CD14-positive monocyte (primary cell): ENCODE measurements at regions not wholly inside any gene's neighbourhood (a gene's known extent, or its start where the extent isn't known, plus 50 kb on each side); places are given as distances from the start of the nearest gene placed in this dataset.

Source experiments
- DNase-seq, 3 donors: peaks; one replicate each; pipeline ENCODE4 v3.0.0-alpha.2; 2011 to 2022
- H2AFZ ChIP-seq: 2 replicates; pipeline ENCODE4 v1.6.0; 2012; ENCODE audit warnings: mild to moderate bottlenecking, low read depth, low read length, inconsistent platforms; ENCODE audit not compliant: insufficient read depth, poor library complexity, severe bottlenecking
- H3K27ac ChIP-seq, 2 donors: 1 replicate in 1 of 2; 2 replicates in 1 of 2; pipeline ENCODE4 v1.5.1; 2012 to 2013; ENCODE audit warnings: low read length in 2 of 2, control low read depth in 1 of 2, inconsistent platforms in 1 of 2, low read depth in 1 of 2, mild to moderate bottlenecking in 1 of 2
- H3K27me3 ChIP-seq, 2 donors: one replicate each; pipeline versions ENCODE4 v1.6.0 to v1.6.1; 2011 to 2013; ENCODE audit warnings: low read length in 2 of 2; ENCODE audit not compliant: control insufficient read depth in 2 of 2, insufficient read depth in 2 of 2
- H3K36me3 ChIP-seq, 2 donors: replicated peaks in 1 of 2; 1 replicate in 1 of 2; 2 replicates in 1 of 2; pipeline versions ENCODE4 v1.5.1 to v1.6.1; 2012 to 2013; ENCODE audit warnings: low read length in 2 of 2, control low read depth in 1 of 2, inconsistent platforms in 1 of 2, mild to moderate bottlenecking in 1 of 2; ENCODE audit not compliant: insufficient read depth in 2 of 2, control insufficient read depth in 1 of 2
- H3K4me1 ChIP-seq, 2 donors: 1 replicate in 1 of 2; 2 replicates in 1 of 2; pipeline versions ENCODE4 v1.5.1 to v1.6.1; 2012 to 2013; ENCODE audit warnings: low read length in 2 of 2, control low read depth in 1 of 2, inconsistent platforms in 1 of 2, mild to moderate bottlenecking in 1 of 2, moderate library complexity in 1 of 2; ENCODE audit not compliant: insufficient read depth in 2 of 2, control insufficient read depth in 1 of 2
- H3K4me2 ChIP-seq: replicated peaks from 2 replicates; pipeline ENCODE3; 2012; ENCODE audit warnings: low read length, moderate library complexity, mild to moderate bottlenecking; ENCODE audit not compliant: poor library complexity, severe bottlenecking; ENCODE audit errors: extremely low read depth
- H3K4me3 ChIP-seq, 3 experiments: fragments of 200-600 bp in 1 of 3; sonication (generic) in 1 of 3; replicated peaks in 1 of 3; 1 replicate in 2 of 3; 2 replicates in 1 of 3; pipeline ENCODE4 v1.5.1; 2011 to 2013; ENCODE audit warnings: low read length in 3 of 3, mild to moderate bottlenecking in 3 of 3, control low read depth in 2 of 3, low read depth in 2 of 3, inconsistent platforms in 1 of 3, moderate library complexity in 1 of 3
- H3K79me2 ChIP-seq: 2 replicates; pipeline ENCODE4 v1.6.0; 2012; ENCODE audit warnings: mild to moderate bottlenecking, control low read depth, inconsistent platforms, low read length, moderate library complexity; ENCODE audit not compliant: insufficient read depth
- H3K9ac ChIP-seq: 2 replicates; pipeline ENCODE4 v1.6.0; 2017; ENCODE audit warnings: low read length, mild to moderate bottlenecking; ENCODE audit not compliant: insufficient read depth, poor library complexity, severe bottlenecking
- H3K9me3 ChIP-seq, 2 donors: replicated peaks in 1 of 2; 1 replicate in 1 of 2; 2 replicates in 1 of 2; pipeline versions ENCODE4 v1.5.1 to v1.6.1; 2012 to 2013; ENCODE audit warnings: low read length in 2 of 2, control low read depth in 1 of 2; ENCODE audit not compliant: control insufficient read depth in 1 of 2, insufficient read depth in 1 of 2
- H4K20me1 ChIP-seq: 2 replicates; pipeline ENCODE4 v1.6.0; 2012; ENCODE audit warnings: mild to moderate bottlenecking, low read length, control low read depth, moderate library complexity; ENCODE audit not compliant: insufficient read depth
- H3K27ac Mint-ChIP-seq, 7 donors: one replicate each; pipeline ENCODE4 v1.8.0; 2020; ENCODE audit warnings: mild to moderate bottlenecking in 7 of 7, mixed read lengths in 7 of 7, moderate library complexity in 6 of 7, inconsistent platforms in 2 of 7
- H3K27me3 Mint-ChIP-seq, 3 donors: one replicate each; pipeline ENCODE4 v1.8.0; 2021 to 2022; ENCODE audit warnings: low read depth in 3 of 3, mild to moderate bottlenecking in 3 of 3, mixed read lengths in 3 of 3, moderate library complexity in 3 of 3, inconsistent platforms in 1 of 3
- H3K36me3 Mint-ChIP-seq, 2 donors: one replicate each; pipeline ENCODE4 v1.8.0; 2020; ENCODE audit warnings: mixed read lengths in 2 of 2, inconsistent platforms in 1 of 2, mild to moderate bottlenecking in 1 of 2
- H3K4me1 Mint-ChIP-seq: one replicate; pipeline ENCODE4 v1.8.0; 2020; ENCODE audit warnings: mild to moderate bottlenecking, mixed read lengths
- H3K4me3 Mint-ChIP-seq, 2 donors: one replicate each; pipeline ENCODE4 v1.8.0; 2020; ENCODE audit warnings: mild to moderate bottlenecking in 2 of 2, mixed read lengths in 2 of 2, moderate library complexity in 1 of 2
- H3K9me3 Mint-ChIP-seq, 7 donors: one replicate each; pipeline ENCODE4 v1.8.0; 2020 to 2022; ENCODE audit warnings: mixed read lengths in 7 of 7, mild to moderate bottlenecking in 6 of 7, moderate library complexity in 6 of 7, inconsistent platforms in 2 of 7
- CTCF ChIP-seq: fragments of 200-600 bp; IDR thresholded peaks from one replicate; pipeline ENCODE4 v1.8.0; 2022; ENCODE audit warnings: antibody characterized with exemption, mild to moderate bottlenecking
- WGBS: methylation state at CpG from one replicate; pipeline ENCODE4 v1.1.5; 2013; ENCODE audit warnings: missing lambda C conversion rate; ENCODE audit not compliant: insufficient coverage; 5-methylcytosine and 5-hydroxymethylcytosine counted together
- intact Hi-C, 2 donors: fragments of 100-400 bp; cut with micrococcal nuclease; formaldehyde crosslinking; loops; one replicate each; pipeline versions ENCODE4 v1.15.0 to v1.15.1; 2023

GRCh38 chr10:65622608-65623007 lies 1303.2 kb upstream of the LRRTM3 start:
- no peak for DNase-seq
- no peak overlapping the region for H3K4me2 ChIP-seq
- H3K9me3 ChIP-seq, result peaks cover 0 to 4% of the 10 kb centered on the region in 2 donors
- no peak overlapping the region for H3K4me3 ChIP-seq
- no peaks in the 10 kb centered on the region for H3K4me1 ChIP-seq
- H3K27me3 ChIP-seq, result no peaks in the 10 kb centered on the region
- TF ChIP-seq CTCF, result no peak
- no peaks in the 10 kb centered on the region for H3K79me2 ChIP-seq
- no peak overlapping the region for H3K27ac Mint-ChIP-seq
- H3K9ac ChIP-seq, result no peak overlapping the region
- no peaks in the 10 kb centered on the region for H3K36me3 Mint-ChIP-seq
- peaks cover 0 to 6% (median 2%) of the 10 kb centered on the region in 7 donors for H3K9me3 Mint-ChIP-seq
- no peaks in the 10 kb centered on the region for H3K27me3 Mint-ChIP-seq
- intact Hi-C loops, result no loop called here
- H2AFZ ChIP-seq, result no peak overlapping the region
- WGBS, result no CpG with 5 or more reads among the region's 2 CpGs
- no peak overlapping the region for H3K27ac ChIP-seq
- H3K4me1 Mint-ChIP-seq, result no peaks in the 10 kb centered on the region
- H3K36me3 ChIP-seq, result no peaks in the 10 kb centered on the region
- no peaks in the 10 kb centered on the region for H4K20me1 ChIP-seq
- H3K4me3 Mint-ChIP-seq, result no peak overlapping the region

GRCh38 chr10:65628493-65629139 lies 1297.2 kb upstream of the LRRTM3 start:
- Histone ChIP-seq H3K79me2 (no peaks in the 10 kb centered on the region), H3K4me3 (no peak overlapping the region), H3K27ac (no peak overlapping the region), H4K20me1 (no peaks in the 10 kb centered on the region), H3K9me3 (peaks cover 0 to 5% of the 10 kb centered on the region in 2 donors), H3K4me1 (no peaks in the 10 kb centered on the region), H3K27me3 (no peaks in the 10 kb centered on the region), H2AFZ (no peak overlapping the region), H3K4me2 (no peak overlapping the region), H3K9ac (no peak overlapping the region), H3K36me3 (no peaks in the 10 kb centered on the region)
- TF ChIP-seq CTCF, result no peak
- H3K9me3 Mint-ChIP-seq, result peaks cover 1 to 9% (median 4%) of the 10 kb centered on the region in 7 donors
- H3K27me3 Mint-ChIP-seq, result no peaks in the 10 kb centered on the region
- H3K27ac Mint-ChIP-seq, result no peak overlapping the region
- no peak for DNase-seq
- 100% methylated on average over 2 of the region's 6 CpGs for WGBS
- intact Hi-C loops, result no loop called here
- H3K4me3 Mint-ChIP-seq, result no peak overlapping the region
- no peaks in the 10 kb centered on the region for H3K36me3 Mint-ChIP-seq
- no peaks in the 10 kb centered on the region for H3K4me1 Mint-ChIP-seq
